Thoracic aorta (tissue), 2 donors: ENCODE measurements at regions not wholly inside any gene's neighbourhood (a gene's known extent, or its start where the extent isn't known, plus 50 kb on each side); places are given as distances from the start of the nearest gene placed in this dataset.

Experiments used
- ATAC-seq: fragments of 150-250 bp; one replicate; pipeline ENCODE4 v1.8.0; 2017; ENCODE audit warnings: low read depth; ENCODE audit not compliant: insufficient number of reproducible peaks, low FRiP score
- DNase-seq: peaks from one replicate; pipeline ENCODE4 v3.0.0-alpha.2; 2020; ENCODE audit warnings: low spot score
- H3K27ac ChIP-seq, 2 donors: fragments of 200-600 bp; sonication (generic); 1 replicate in 1 of 2; 2 replicates in 1 of 2; pipeline ENCODE4 v1.5.1; 2016; ENCODE audit warnings: mild to moderate bottlenecking in 2 of 2, moderate library complexity in 2 of 2
- H3K27me3 ChIP-seq: fragments of 200-600 bp; sonication (generic); replicated peaks from 2 replicates; pipeline ENCODE4 v1.6.0; 2016; ENCODE audit warnings: mild to moderate bottlenecking; ENCODE audit not compliant: insufficient read depth
- H3K36me3 ChIP-seq: fragments of 200-600 bp; sonication (generic); one replicate; pipeline ENCODE4 v1.5.1; 2016
- H3K4me1 ChIP-seq, 2 donors: fragments of 200-600 bp; sonication (generic); 1 replicate in 1 of 2; 2 replicates in 1 of 2; pipeline versions ENCODE4 v1.5.1 to v1.6.0; 2016; ENCODE audit warnings: low read depth in 2 of 2, mild to moderate bottlenecking in 1 of 2; ENCODE audit not compliant: control insufficient read depth in 1 of 2
- H3K4me3 ChIP-seq: fragments of 200-600 bp; sonication (generic); 2 replicates; pipeline ENCODE4 v1.5.1; 2016; ENCODE audit warnings: mild to moderate bottlenecking
- H3K9me3 ChIP-seq: fragments of 200-600 bp; sonication (generic); 2 replicates; pipeline ENCODE4 v1.5.1; 2016
- CTCF ChIP-seq: fragments of 200-600 bp; sonication (generic); IDR thresholded peaks from one replicate; pipeline ENCODE4 v1.5.1; 2019; ENCODE audit warnings: antibody characterized with exemption

- no peak overlapping the region for H3K4me3 ChIP-seq
- H3K36me3 ChIP-seq = no peaks in the 10 kb centered on the region
- no peak for DNase-seq
- H3K9me3 ChIP-seq = no peaks in the 10 kb centered on the region
- no peaks in the 10 kb centered on the region for H3K27me3 ChIP-seq
- ATAC-seq = no peak
- no peaks in the 10 kb centered on the region for H3K4me1 ChIP-seq
- no peak for TF ChIP-seq CTCF
- no peak overlapping the region for H3K27ac ChIP-seq
Observed at GRCh38 chr5:166369346-166369745, 1922.1 kb upstream of the WWC1 start.

GRCh38 chr5:166369807-166370206, 1921.6 kb upstream of the WWC1 start:
- no peak for DNase-seq
- no peak for TF ChIP-seq CTCF
- no peaks in the 10 kb centered on the region for H3K4me1 ChIP-seq
- H3K27ac ChIP-seq = no peak overlapping the region
- ATAC-seq = no peak
- no peaks in the 10 kb centered on the region for H3K36me3 ChIP-seq
- H3K9me3 ChIP-seq = no peaks in the 10 kb centered on the region
- no peaks in the 10 kb centered on the region for H3K27me3 ChIP-seq
- H3K4me3 ChIP-seq = no peak overlapping the region

GRCh38 chr5:166370928-166371690, 1920.3 kb upstream of the WWC1 start:
- H3K27me3 ChIP-seq = no peaks in the 10 kb centered on the region
- ATAC-seq = no peak
- no peak overlapping the region for H3K27ac ChIP-seq
- H3K4me1 ChIP-seq = no peaks in the 10 kb centered on the region
- H3K36me3 ChIP-seq = no peaks in the 10 kb centered on the region
- TF ChIP-seq CTCF = no peak
- H3K9me3 ChIP-seq = no peaks in the 10 kb centered on the region
- DNase-seq = no peak
- H3K4me3 ChIP-seq = peak overlapping the region; percentile 66

- Histone ChIP-seq H3K9me3 (no peaks in the 10 kb centered on the region), H3K27me3 (no peaks in the 10 kb centered on the region), H3K4me1 (no peaks in the 10 kb centered on the region), H3K36me3 (no peaks in the 10 kb centered on the region), H3K4me3 (no peak overlapping the region), H3K27ac (no peak overlapping the region)
- TF ChIP-seq CTCF = no peak
- DNase-seq (no peak), ATAC-seq (no peak)
Observed at GRCh38 chr5:166373817-166374216, 1917.6 kb upstream of the WWC1 start.

- ATAC-seq (no peak), DNase-seq (no peak)
- no peaks in the 10 kb centered on the region for H3K4me1 ChIP-seq
- no peak overlapping the region for H3K27ac ChIP-seq
- no peaks in the 10 kb centered on the region for H3K36me3 ChIP-seq
- no peak overlapping the region for H3K4me3 ChIP-seq
- H3K27me3 ChIP-seq = no peaks in the 10 kb centered on the region
- no peak for TF ChIP-seq CTCF
- H3K9me3 ChIP-seq = no peaks in the 10 kb centered on the region
Observed at GRCh38 chr5:166377756-166378155, 1913.7 kb upstream of the WWC1 start.
